ENCODE measurements at regions not wholly inside any gene's neighbourhood (a gene's known extent, or its start where the extent isn't known, plus 50 kb on each side); places are given as distances from the start of the nearest gene placed in this dataset.
"Not testable (repeated sequence)": the region's sequence is repeated elsewhere in the genome, so short reads cannot be mapped to it uniquely, and the experiment has no call there.

DNA sequence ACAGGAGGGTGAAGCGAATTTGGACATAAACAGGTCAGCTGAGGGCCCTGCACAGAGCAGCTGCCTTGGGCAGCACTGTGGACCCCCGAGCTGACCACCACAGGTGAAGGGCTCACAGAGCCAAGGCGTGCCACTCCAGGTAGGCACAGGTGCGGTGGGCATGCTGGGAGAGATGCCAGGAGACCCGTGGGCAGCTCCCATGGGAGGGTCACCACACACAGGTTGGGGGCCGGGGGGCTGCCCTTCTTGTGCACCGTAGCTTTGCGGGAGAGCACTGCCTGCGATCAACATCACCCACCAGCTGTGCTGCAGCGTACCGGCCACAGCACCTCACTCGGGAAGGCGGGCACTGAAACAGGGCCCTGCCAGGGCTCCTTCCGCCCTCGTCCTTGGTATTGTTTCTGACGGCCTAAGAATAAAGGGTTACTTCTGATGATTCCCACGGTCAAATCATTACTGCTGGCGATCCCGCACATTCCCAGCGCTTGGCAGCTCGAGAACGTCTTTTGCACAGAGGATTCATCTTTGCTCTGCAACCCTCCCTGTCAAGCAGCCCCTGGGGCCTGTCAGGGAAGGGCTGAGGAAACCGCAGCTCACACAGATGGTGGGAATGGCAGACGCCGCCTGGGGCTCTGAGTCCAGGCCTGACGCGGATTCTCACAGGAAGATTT, 181.7 kb downstream of the BANP start:
- no CpG with 5 or more reads among the region's 27 CpGs for WGBS (ENCODE audit: extremely low coverage, insufficient coverage, low lambda C conversion rate)

DNA sequence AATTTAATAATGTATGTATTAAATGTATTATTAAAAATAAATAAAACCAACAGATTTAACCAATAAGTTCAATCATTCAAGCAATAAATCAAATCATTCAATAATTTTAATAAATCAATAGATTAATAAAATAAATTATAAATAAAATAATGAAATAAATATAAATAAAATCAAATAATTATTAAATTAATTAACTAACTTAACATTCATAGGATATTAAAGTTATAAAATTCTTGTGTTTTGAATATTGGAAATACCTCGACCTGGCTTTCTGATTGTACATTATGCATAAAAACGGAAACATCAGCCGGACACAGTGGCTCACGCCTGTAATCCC, 182.2 kb downstream of the BANP start:
- H3K56ac ChIP-seq (ENCODE audit: low read length) = no peak overlapping the region
- H3K79me1 ChIP-seq (ENCODE audit: low read length) = no peaks in the 10 kb centered on the region
- no CpG with 5 or more reads among the region's 4 CpGs for WGBS (ENCODE audit: extremely low coverage, insufficient coverage, low lambda C conversion rate)

More for the DNA sequence above, 181.7 kb downstream of the BANP start:
- Histone ChIP-seq H3K23ac (ENCODE audit: low read length) (no peak overlapping the region), H3K4me2 (ENCODE audit: low read length) (no peak overlapping the region), H3K9ac (ENCODE audit: low read length) (no peak overlapping the region), H3K27me3 (ENCODE audit: insufficient read depth, low read length, poor library complexity) (no peaks in the 10 kb centered on the region), H2BK120ac (ENCODE audit: low read depth, low read length) (no peak overlapping the region), H3K18ac (ENCODE audit: low read length) (no peak overlapping the region), H3K56ac (ENCODE audit: low read length) (no peak overlapping the region), H3K4ac (ENCODE audit: low read depth, low read length) (no peak overlapping the region), H4K5ac (ENCODE audit: low read length) (no peak overlapping the region), H3K79me1 (ENCODE audit: low read length) (no peaks in the 10 kb centered on the region), H2AK5ac (ENCODE audit: low read length) (no peak overlapping the region), H3K27ac (ENCODE audit: low read depth, low read length) (no peak overlapping the region), H3K4me1 (ENCODE audit: control insufficient read depth, low read depth, low read length) (no peaks in the 10 kb centered on the region), H4K8ac (ENCODE audit: low read depth, low read length) (no peak overlapping the region), H3K79me2 (ENCODE audit: control insufficient read depth, insufficient read depth, low read length) (no peaks in the 10 kb centered on the region), H3K4me3 (ENCODE audit: low read length) (no peak overlapping the region), H3K36me3 (ENCODE audit: control insufficient read depth, insufficient read depth, low read length) (no peaks in the 10 kb centered on the region), H2BK5ac (ENCODE audit: low read length) (no peak overlapping the region), H2BK15ac (replicated peaks; ENCODE audit: low read depth) (no peak overlapping the region)
- DNase-seq = no peak

DNA sequence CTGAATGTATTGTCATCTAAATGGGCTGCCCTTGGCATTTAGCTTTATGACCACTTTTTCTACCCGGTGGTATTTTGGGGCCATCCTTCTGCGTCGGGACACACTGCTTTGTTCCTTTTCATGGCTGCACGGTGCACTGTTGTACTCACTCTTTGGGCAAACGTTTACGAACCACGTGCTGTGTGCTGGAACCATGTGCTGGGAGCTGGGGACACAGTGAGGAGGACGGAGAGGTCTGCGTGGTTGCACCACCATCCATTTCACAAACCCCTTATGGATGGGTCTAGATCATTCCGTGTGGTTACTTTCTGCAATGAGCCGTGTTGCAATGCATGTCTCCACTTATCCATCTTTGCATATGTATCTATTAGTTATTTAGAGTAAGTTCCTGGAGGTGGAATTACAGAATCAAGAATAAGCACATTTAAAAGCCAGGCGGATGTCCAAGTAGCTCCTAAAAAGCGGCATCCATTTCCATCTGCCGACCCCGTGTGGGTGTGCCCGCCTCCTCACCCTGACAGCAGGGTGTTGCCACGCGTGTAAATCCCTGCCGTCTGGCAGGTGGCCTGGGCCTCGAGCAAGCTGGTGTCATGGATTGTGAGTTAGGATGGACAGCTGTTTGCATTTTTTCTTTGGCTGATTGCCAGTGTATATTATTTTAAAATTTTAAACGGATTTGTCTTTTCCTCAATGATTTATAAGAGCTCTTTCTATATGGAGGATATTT, 183.1 kb downstream of the BANP start:
- not testable (repeated sequence) for H3K18ac ChIP-seq (ENCODE audit: low read length); DNase-seq; H3K36me3 ChIP-seq (ENCODE audit: control insufficient read depth, insufficient read depth, low read length); H4K5ac ChIP-seq (ENCODE audit: low read length); H2BK120ac ChIP-seq (ENCODE audit: low read depth, low read length); H3K4me3 ChIP-seq (ENCODE audit: low read length); H2AK5ac ChIP-seq (ENCODE audit: low read length); H3K4me1 ChIP-seq (ENCODE audit: control insufficient read depth, low read depth, low read length); H3K79me1 ChIP-seq (ENCODE audit: low read length); H3K27ac ChIP-seq (ENCODE audit: low read depth, low read length); H2BK5ac ChIP-seq (ENCODE audit: low read length); H3K56ac ChIP-seq (ENCODE audit: low read length); H3K4ac ChIP-seq (ENCODE audit: low read depth, low read length); H3K9ac ChIP-seq (ENCODE audit: low read length); H3K27me3 ChIP-seq (ENCODE audit: insufficient read depth, low read length, poor library complexity); H4K8ac ChIP-seq (ENCODE audit: low read depth, low read length); H3K79me2 ChIP-seq (ENCODE audit: control insufficient read depth, insufficient read depth, low read length); H3K23ac ChIP-seq (ENCODE audit: low read length); H3K4me2 ChIP-seq (ENCODE audit: low read length); H2BK15ac ChIP-seq (replicated peaks; ENCODE audit: low read depth)
- no CpG with 5 or more reads among the region's 21 CpGs for WGBS (ENCODE audit: extremely low coverage, insufficient coverage, low lambda C conversion rate)

More for the DNA sequence above, 182.2 kb downstream of the BANP start:
- Histone ChIP-seq H3K27ac (ENCODE audit: low read depth, low read length) (no peak overlapping the region), H2BK5ac (ENCODE audit: low read length) (no peak overlapping the region), H3K18ac (ENCODE audit: low read length) (no peak overlapping the region), H2BK15ac (replicated peaks; ENCODE audit: low read depth) (no peak overlapping the region), H3K4me3 (ENCODE audit: low read length) (no peak overlapping the region), H4K8ac (ENCODE audit: low read depth, low read length) (no peak overlapping the region), H3K9ac (ENCODE audit: low read length) (no peak overlapping the region), H3K4me2 (ENCODE audit: low read length) (no peak overlapping the region), H3K79me2 (ENCODE audit: control insufficient read depth, insufficient read depth, low read length) (no peaks in the 10 kb centered on the region), H3K4me1 (ENCODE audit: control insufficient read depth, low read depth, low read length) (no peaks in the 10 kb centered on the region), H2AK5ac (ENCODE audit: low read length) (no peak overlapping the region), H3K23ac (ENCODE audit: low read length) (no peak overlapping the region), H4K5ac (ENCODE audit: low read length) (no peak overlapping the region), H3K27me3 (ENCODE audit: insufficient read depth, low read length, poor library complexity) (no peaks in the 10 kb centered on the region), H3K36me3 (ENCODE audit: control insufficient read depth, insufficient read depth, low read length) (no peaks in the 10 kb centered on the region), H3K4ac (ENCODE audit: low read depth, low read length) (no peak overlapping the region), H2BK120ac (ENCODE audit: low read depth, low read length) (no peak overlapping the region)
- DNase-seq = no peak

DNA sequence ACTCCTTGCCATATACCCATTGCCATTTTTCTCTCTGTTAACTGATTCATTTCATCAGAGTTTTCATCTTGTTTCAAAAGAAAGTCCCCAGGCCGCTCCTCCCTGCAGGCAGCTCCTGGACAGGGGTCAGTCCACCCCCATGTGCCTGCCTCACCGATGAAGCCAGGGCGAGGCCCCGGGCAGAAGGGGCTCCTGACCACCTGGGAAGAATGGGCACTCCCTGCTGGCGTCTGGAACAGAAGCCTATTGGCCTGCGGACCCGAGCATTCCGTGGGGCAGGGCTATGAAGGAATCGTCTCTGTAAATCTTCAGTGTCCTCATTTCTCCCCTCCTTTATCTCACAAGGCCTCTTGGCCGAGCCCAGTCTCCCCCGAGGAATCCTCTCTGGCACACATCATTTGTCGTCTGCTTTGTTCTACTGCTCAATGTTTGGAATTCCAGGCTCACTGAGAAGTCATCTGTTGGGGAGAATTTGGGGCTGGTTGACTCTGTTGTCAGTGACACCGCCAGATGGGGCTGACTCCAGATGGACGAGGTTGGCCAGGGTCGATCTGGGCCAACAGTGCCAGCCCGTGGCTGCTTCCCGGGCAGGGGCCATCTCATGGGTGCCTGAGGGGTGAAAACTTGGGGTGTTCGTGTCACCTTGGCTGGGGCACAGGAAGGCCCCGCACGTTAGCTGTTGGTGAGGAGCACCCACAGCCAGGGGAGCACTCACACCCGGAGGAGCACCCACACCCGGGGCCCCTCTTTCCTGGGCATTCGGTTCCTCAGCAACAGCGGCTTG, 183.9 kb downstream of the BANP start:
- H4K8ac ChIP-seq (ENCODE audit: low read depth, low read length); H3K36me3 ChIP-seq (ENCODE audit: control insufficient read depth, insufficient read depth, low read length); H3K56ac ChIP-seq (ENCODE audit: low read length); H3K18ac ChIP-seq (ENCODE audit: low read length); H3K4ac ChIP-seq (ENCODE audit: low read depth, low read length); DNase-seq; H3K4me3 ChIP-seq (ENCODE audit: low read length); H3K4me1 ChIP-seq (ENCODE audit: control insufficient read depth, low read depth, low read length); H3K79me1 ChIP-seq (ENCODE audit: low read length); H3K4me2 ChIP-seq (ENCODE audit: low read length); H2BK120ac ChIP-seq (ENCODE audit: low read depth, low read length); H3K9ac ChIP-seq (ENCODE audit: low read length); H2AK5ac ChIP-seq (ENCODE audit: low read length); H2BK5ac ChIP-seq (ENCODE audit: low read length); H3K27ac ChIP-seq (ENCODE audit: low read depth, low read length); H3K27me3 ChIP-seq (ENCODE audit: insufficient read depth, low read length, poor library complexity); H3K23ac ChIP-seq (ENCODE audit: low read length); H2BK15ac ChIP-seq (replicated peaks; ENCODE audit: low read depth); H4K5ac ChIP-seq (ENCODE audit: low read length); H3K79me2 ChIP-seq (ENCODE audit: control insufficient read depth, insufficient read depth, low read length): not testable (repeated sequence)
- no CpG with 5 or more reads among the region's 24 CpGs for WGBS (ENCODE audit: extremely low coverage, insufficient coverage, low lambda C conversion rate)

DNA sequence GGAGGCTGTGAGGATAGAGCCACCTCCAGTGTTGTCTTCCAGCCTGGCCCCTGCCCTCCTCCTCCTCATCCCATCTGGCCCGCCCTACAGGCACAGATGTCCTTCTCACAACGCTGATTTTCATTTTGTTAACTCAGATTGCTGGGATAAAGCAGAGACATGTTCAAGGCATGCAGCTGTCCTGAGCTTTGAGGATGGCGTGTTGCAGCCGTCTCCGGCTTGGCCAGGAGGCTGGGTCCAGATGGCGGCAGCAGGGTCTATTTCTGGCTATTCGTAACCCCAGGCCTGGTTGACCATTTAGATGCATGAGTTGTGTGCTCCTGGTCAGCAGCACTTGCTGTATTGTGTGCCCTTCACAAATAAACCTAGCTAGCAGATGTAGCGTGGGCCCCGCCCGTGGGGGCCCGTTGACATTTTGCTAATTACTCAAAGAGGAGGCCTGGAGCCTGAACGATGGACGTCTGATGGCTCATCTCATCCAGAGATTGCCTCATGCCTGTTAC, 185.0 kb downstream of the BANP start:
- not testable (repeated sequence) for H2AK5ac ChIP-seq (ENCODE audit: low read length); H3K9ac ChIP-seq (ENCODE audit: low read length); H4K5ac ChIP-seq (ENCODE audit: low read length); H3K36me3 ChIP-seq (ENCODE audit: control insufficient read depth, insufficient read depth, low read length); H3K4me1 ChIP-seq (ENCODE audit: control insufficient read depth, low read depth, low read length); H3K56ac ChIP-seq (ENCODE audit: low read length); H3K27me3 ChIP-seq (ENCODE audit: insufficient read depth, low read length, poor library complexity); H3K4ac ChIP-seq (ENCODE audit: low read depth, low read length); H3K4me2 ChIP-seq (ENCODE audit: low read length); H3K4me3 ChIP-seq (ENCODE audit: low read length); H2BK5ac ChIP-seq (ENCODE audit: low read length); H3K18ac ChIP-seq (ENCODE audit: low read length); H3K27ac ChIP-seq (ENCODE audit: low read depth, low read length); H3K79me1 ChIP-seq (ENCODE audit: low read length); DNase-seq; H2BK120ac ChIP-seq (ENCODE audit: low read depth, low read length); H4K8ac ChIP-seq (ENCODE audit: low read depth, low read length); H3K23ac ChIP-seq (ENCODE audit: low read length); H2BK15ac ChIP-seq (replicated peaks; ENCODE audit: low read depth); H3K79me2 ChIP-seq (ENCODE audit: control insufficient read depth, insufficient read depth, low read length)
- WGBS (ENCODE audit: extremely low coverage, insufficient coverage, low lambda C conversion rate) = no CpG with 5 or more reads among the region's 13 CpGs
